SH-SY5Y (cell line): ENCODE measurements at regions not wholly inside any gene's neighbourhood (a gene's known extent, or its start where the extent isn't known, plus 50 kb on each side); places are given as distances from the start of the nearest gene placed in this dataset.

Experiments used
- GATA2 ChIP-seq: IDR thresholded peaks from 2 replicates; pipeline ENCODE4 v1.6.1; 2011; ENCODE audit warnings: mild to moderate bottlenecking, low read depth, low read length
- GATA3 ChIP-seq: IDR thresholded peaks from 2 replicates; pipeline ENCODE4 v1.6.1; 2011; ENCODE audit warnings: low read depth, mild to moderate bottlenecking, low read length, moderate library complexity

DNA sequence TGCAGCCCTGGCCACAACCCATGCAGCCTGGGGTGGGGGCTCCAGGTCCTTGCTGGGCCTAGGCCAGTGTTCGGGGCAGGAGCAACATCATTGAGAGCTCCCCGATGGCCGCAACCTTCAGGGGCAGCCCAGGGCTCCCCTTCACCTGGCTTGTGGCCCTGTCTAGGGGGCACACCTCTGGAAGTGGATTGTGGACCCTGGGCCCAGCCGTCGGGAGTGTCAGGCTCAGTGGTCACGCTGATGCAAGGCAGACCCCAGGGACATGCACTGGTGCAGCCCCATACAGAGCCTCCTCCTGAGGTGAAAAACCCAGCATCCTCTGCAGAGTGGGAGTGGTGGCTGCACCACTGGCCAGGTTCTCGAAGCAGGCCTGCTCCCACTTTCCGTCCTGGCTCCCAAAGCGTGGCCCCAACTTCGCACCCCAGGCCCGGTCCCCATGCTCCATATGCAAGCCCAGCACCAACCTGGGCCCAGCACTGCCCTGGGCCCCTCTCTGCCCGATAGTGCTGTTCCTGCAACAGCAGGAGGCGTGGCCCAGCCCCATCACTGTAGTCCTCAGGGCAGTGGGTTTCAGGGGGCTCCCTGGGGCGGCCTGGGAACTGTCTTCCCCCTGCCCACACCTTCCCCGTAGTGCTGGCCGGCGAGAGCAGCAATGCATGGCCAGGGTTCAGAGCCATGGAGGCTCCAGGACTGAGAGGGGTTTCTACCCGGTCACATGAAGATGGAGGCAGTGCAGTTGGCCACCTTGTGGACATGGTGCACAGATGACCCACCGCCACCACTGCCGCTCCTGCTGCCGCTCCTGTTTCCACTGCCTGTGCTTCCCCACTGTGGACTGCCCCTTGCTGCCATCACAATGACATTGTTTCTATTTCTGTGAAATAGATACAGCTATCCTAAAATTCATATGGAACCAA lies 303.9 kb upstream of the NRG3 start:
- no peak for TF ChIP-seq GATA2
- no peak for TF ChIP-seq GATA3

DNA sequence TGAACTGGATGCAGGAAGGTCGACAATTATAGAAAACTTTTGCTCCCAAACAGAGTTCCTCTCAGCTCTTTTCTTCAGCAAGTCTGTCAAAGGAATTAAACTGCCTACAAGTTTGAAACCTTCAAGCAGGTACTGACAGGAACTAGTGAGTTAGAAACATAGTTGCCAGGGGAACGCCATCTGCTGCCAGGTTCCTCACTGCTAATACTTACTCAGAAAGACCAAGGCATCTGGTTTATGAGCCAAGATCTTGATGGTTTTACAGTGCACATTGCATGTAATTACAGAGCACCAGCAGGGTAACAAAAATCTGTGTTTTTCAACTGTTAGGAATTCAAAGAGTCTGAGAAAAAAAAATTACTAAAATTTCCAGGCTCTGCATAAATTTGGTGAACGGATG lies 300.0 kb upstream of the NRG3 start:
- TF ChIP-seq GATA2 (no peak), GATA3 (no peak)

DNA sequence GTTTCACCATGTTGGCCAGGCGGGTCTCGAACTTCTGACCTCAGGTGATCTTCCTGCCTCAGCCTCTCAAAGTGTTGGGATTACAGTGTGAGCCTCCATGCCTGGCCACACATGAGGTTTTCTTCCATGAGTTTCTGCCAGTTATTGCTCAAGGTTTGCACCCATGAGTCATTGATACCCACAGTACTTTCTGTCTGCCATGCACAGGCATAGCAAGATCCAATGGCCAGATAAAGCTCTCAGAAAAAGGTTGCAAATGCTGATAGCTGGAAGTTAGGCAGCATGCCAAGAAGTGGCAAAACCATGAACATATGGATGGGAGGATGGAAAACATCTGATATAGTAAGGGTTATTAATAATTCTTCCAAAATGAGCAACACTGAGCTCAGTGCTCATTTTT lies 298.7 kb upstream of the NRG3 start:
- TF ChIP-seq GATA2 (peak; percentile 67), GATA3 (peak; percentile 26; the same call in 1 of the 2 replicates)

DNA sequence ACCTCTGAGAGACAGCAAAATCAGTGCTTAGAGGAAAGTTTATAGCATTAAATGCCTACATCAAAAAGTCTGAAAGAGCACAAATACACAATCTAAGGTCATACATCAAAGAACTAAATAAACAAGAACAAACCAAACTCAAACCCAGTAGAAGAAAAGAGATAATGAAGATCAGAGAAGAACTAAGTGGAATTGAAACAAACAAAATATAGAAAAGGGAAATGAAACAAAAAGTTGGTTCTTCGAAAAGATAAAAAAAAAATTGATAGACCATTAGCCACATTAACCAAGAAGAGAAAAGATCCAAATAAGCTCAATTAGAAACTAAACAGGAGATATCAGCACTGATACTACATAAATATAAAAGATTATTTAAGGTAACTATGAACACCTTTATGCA lies 280.0 kb upstream of the NRG3 start:
- no peak for TF ChIP-seq GATA3
- TF ChIP-seq GATA2: no peak

DNA sequence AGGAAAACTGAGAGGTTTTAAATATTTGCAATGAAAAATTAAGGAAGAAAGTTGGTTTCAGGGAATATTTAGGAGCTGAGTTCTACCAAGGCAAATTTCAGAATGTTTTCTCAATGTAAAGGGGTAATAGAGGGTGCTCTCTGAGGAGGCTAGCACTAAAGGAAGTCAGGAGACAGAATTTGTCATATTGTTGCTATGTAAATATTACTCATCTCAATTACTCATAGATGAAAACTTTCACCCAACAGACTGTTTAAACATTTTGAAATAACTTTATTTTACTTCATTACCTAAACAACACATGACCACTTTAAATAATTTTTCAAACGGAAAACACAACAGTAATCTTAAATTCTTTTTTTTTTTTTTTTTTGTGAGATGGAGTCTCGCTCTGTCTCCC lies 274.8 kb upstream of the NRG3 start:
- TF ChIP-seq GATA2: no peak
- no peak for TF ChIP-seq GATA3

- no peak for TF ChIP-seq GATA3
- TF ChIP-seq GATA2: no peak
Measured at GRCh38 chr10:81603106-81603620, 271.8 kb upstream of the NRG3 start.

- TF ChIP-seq GATA3 (no peak), GATA2 (no peak)
Measured at GRCh38 chr10:81655986-81656385, 219.0 kb upstream of the NRG3 start.

GRCh38 chr10:81662837-81663236 lies 212.2 kb upstream of the NRG3 start:
- TF ChIP-seq GATA2: no peak
- TF ChIP-seq GATA3: no peak

GRCh38 chr10:81674941-81675340 lies 200.1 kb upstream of the NRG3 start:
- TF ChIP-seq GATA3 (no peak), GATA2 (no peak)

- TF ChIP-seq GATA2 (no peak), GATA3 (no peak)
Measured at GRCh38 chr10:81679291-81679690, 195.7 kb upstream of the NRG3 start.

- peak; percentile 7; the same call in 1 of the 2 replicates for TF ChIP-seq GATA2
- no peak for TF ChIP-seq GATA3
Measured at GRCh38 chr10:81680359-81680758, 194.6 kb upstream of the NRG3 start.

DNA sequence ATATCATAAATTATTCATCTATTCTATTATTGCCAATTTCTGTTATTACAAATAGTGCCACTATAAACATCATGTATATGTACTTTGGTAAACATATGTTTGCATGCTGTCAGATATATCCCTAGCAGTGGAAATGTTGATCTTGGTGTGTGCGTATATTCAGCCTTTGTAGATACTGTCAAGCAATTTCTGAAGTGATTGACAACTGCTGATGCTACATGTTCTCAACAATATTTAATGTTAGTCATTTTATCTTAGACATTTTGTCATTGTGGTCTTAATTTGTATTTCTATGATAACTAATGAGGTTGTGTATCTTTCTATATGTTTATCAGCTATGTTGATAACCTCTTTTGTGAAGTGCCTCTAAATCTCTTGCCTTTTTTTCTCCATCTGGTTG lies 186.5 kb upstream of the NRG3 start:
- TF ChIP-seq GATA2: no peak
- no peak for TF ChIP-seq GATA3

DNA sequence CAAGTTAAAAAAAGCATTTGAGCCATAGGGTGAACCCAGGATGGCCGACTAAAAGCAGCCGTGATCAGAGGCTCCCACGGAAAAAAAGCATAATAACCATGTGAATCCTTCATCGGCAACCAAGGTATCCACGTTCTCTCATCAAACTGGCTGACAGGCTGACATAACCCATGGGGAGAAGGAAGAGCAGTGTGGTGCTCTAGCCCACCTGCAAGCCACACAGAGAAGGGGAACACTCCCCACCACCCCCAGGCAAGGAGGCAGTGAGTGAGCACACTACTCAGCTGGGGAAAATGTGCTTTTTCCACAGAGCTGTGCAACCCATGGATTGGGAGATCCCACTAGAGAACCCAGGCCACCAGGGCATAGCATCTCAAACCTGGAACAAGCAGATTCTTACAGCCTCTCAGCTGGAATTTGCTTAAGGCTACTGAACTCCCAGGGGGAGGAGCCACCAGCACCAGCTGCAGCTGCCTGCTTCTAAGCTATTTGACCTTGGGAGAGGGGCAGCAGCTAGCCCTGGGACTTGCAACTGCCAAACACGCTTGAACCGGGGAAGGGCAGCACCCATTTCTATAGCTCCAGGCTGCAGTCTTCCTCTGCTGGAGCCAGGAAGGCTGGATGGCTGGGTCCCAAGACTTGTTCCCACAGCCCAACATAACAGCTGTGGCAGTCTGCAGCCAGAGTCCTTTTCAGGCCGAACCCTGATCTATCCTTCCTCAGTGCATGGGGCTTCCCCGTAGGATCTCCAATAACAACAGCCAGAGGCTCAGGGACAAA lies 178.2 kb upstream of the NRG3 start:
- TF ChIP-seq GATA3 (no peak), GATA2 (no peak)

DNA sequence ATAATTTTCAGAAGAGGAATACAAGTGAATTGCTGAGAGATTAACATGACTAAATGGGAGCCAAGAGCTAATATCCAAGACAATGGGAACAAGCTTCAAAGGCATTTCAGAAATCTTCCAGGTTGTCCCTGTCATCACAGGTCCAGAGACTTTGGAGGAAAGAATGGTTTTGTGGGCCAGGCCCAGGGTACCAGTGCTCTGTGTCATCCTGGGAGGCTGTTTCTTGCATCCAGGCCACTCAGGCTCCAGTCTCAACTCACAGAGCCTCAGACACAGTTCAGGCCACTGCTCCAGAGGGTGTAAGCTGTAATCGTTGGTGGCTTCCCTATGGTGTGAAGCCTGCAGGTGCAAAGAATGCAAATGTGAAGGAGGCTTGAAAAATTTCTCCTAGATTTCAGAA lies 170.4 kb upstream of the NRG3 start:
- TF ChIP-seq GATA2 (no peak), GATA3 (no peak)

DNA sequence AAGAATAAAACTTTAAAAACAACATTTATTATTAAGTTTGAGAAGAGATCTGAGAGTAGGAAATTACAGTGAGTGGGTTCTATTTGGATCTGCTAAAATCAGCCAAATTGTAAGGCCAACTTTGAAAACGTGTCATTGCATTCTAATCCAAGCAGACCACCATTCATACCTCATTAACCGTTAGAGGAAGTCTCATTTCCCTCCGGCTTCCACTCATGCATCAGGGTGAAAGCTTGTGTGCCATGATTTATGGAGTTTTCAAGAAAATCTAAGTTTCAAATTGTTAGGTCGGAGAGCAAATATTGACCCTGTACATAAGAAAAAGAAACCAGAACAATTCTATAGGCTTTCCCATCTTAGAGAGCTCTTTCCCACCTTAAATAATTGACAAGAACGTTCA lies 166.6 kb upstream of the NRG3 start:
- TF ChIP-seq GATA3 (no peak), GATA2 (no peak)

- no peak for TF ChIP-seq GATA3
- no peak for TF ChIP-seq GATA2
Measured at GRCh38 chr10:81708929-81709328, 166.1 kb upstream of the NRG3 start.
